ENCODE measurements at regions not wholly inside any gene's neighbourhood (a gene's known extent, or its start where the extent isn't known, plus 50 kb on each side); places are given as distances from the start of the nearest gene placed in this dataset.

DNA sequence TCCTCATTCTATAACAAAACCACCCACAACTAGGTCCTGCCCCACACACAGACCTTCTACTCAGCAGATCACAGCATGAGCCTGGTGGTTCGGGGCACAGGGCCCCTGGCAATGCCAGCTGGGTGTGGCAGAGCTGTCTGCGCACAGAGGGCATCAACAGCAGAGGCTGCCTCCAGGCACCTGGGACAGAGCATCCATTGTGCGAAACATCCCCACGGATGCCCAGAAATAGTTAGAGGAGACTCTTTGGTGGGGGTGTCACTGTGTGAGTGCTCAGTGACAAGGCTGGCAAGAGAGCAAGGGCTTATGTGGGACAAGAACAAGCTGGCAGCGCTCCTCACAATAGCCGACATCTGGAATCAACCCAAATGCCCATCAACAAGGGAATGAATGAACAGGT, 487.4 kb upstream of the PROK2 start:
- no peak for DNase-seq
- no peak overlapping the region for H3K9ac ChIP-seq (ENCODE audit: extremely low read depth, low read length, poor library complexity, severe bottlenecking)
- Mint-ChIP-seq H3K27ac (no peak overlapping the region), H3K9me3 (no peaks in the 10 kb centered on the region), H3K36me3 (ENCODE audit: low read depth) (no peaks in the 10 kb centered on the region), H3K4me3 (no peak overlapping the region), H3K4me1 (peaks cover 14% of the 10 kb centered on the region), H3K27me3 (ENCODE audit: insufficient read depth) (peaks cover 14% of the 10 kb centered on the region)
- no peaks in the 10 kb centered on the region for H3K27me3 ChIP-seq (ENCODE audit: control insufficient read depth, insufficient read depth, low read length, poor library complexity, severe bottlenecking)
- TF ChIP-seq, protein P1, sequence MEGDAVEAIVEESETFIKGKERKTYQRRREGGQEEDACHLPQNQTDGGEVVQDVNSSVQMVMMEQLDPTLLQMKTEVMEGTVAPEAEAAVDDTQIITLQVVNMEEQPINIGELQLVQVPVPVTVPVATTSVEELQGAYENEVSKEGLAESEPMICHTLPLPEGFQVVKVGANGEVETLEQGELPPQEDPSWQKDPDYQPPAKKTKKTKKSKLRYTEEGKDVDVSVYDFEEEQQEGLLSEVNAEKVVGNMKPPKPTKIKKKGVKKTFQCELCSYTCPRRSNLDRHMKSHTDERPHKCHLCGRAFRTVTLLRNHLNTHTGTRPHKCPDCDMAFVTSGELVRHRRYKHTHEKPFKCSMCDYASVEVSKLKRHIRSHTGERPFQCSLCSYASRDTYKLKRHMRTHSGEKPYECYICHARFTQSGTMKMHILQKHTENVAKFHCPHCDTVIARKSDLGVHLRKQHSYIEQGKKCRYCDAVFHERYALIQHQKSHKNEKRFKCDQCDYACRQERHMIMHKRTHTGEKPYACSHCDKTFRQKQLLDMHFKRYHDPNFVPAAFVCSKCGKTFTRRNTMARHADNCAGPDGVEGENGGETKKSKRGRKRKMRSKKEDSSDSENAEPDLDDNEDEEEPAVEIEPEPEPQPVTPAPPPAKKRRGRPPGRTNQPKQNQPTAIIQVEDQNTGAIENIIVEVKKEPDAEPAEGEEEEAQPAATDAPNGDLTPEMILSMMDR (conservative IDR thresholded peaks at IDR 0.05): no peak
- no peak overlapping the region for H3K27ac ChIP-seq (ENCODE audit: low read depth, low read length)
- H3K9me3 ChIP-seq (ENCODE audit: control insufficient read depth, low read length): no peaks in the 10 kb centered on the region
- WGBS, 2 experiments (ENCODE audit: insufficient coverage in 1 of 2, insufficient read length in 1 of 2): 83 to 90% methylated on average over 2 to 6 of the region's 6 CpGs
- H3K4me3 ChIP-seq (ENCODE audit: low read length): no peak overlapping the region
- no peaks in the 10 kb centered on the region for H3K36me3 ChIP-seq (ENCODE audit: control insufficient read depth, insufficient read depth, low read length)
- peaks cover 8% of the 10 kb centered on the region for H3K4me1 ChIP-seq (ENCODE audit: control insufficient read depth, insufficient read depth, low read length)

- Histone ChIP-seq H3K9me3 (ENCODE audit: control insufficient read depth, low read length) (no peaks in the 10 kb centered on the region), H3K36me3 (ENCODE audit: control insufficient read depth, insufficient read depth, low read length) (no peaks in the 10 kb centered on the region), H3K27ac (ENCODE audit: low read depth, low read length) (no peak overlapping the region), H3K27me3 (ENCODE audit: control insufficient read depth, insufficient read depth, low read length, poor library complexity, severe bottlenecking) (peaks cover 2% of the 10 kb centered on the region), H3K9ac (ENCODE audit: extremely low read depth, low read length, poor library complexity, severe bottlenecking) (no peak overlapping the region), H3K4me3 (ENCODE audit: low read length) (no peak overlapping the region), H3K4me1 (ENCODE audit: control insufficient read depth, insufficient read depth, low read length) (peaks cover 8% of the 10 kb centered on the region)
- Mint-ChIP-seq H3K4me3 (no peak overlapping the region), H3K27ac (no peak overlapping the region), H3K36me3 (ENCODE audit: low read depth) (no peaks in the 10 kb centered on the region), H3K9me3 (no peaks in the 10 kb centered on the region), H3K4me1 (peaks cover 14% of the 10 kb centered on the region), H3K27me3 (ENCODE audit: insufficient read depth) (peaks cover 14% of the 10 kb centered on the region)
- TF ChIP-seq, protein P1 (conservative IDR thresholded peaks at IDR 0.05): no peak
- WGBS, 2 experiments (ENCODE audit: insufficient coverage in 1 of 2, insufficient read length in 1 of 2): 90 to 92% methylated on average over 2 of the region's 2 CpGs
- DNase-seq: no peak
Observed at GRCh38 chr3:72271923-72272322, 487.0 kb upstream of the PROK2 start.

DNA sequence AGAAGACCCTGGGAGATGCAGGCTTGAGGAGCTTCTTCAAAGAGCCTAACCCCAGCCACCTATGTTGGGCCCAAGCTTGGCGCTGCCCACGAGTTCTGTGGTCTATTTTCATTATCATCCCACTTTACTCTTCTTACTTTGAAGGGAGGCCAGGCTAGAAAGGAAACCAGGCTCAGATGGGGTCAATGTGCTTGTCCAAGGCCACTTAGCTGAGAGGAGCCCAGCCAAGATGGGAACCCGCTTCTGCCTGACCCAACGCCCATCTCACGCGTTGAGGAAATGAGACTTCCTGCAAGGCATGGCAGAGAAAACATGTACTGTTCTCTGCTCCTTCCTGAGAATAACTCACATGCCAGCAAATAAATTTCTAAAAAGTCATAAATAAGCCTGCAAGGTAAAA, 486.3 kb upstream of the PROK2 start:
- H3K27ac Mint-ChIP-seq: no peak overlapping the region
- no peak for DNase-seq
- Histone ChIP-seq H3K4me1 (ENCODE audit: control insufficient read depth, insufficient read depth, low read length) (peaks cover 8% of the 10 kb centered on the region), H3K27ac (ENCODE audit: low read depth, low read length) (no peak overlapping the region), H3K9ac (ENCODE audit: extremely low read depth, low read length, poor library complexity, severe bottlenecking) (no peak overlapping the region), H3K27me3 (ENCODE audit: control insufficient read depth, insufficient read depth, low read length, poor library complexity, severe bottlenecking) (peaks cover 10% of the 10 kb centered on the region), H3K9me3 (ENCODE audit: control insufficient read depth, low read length) (no peaks in the 10 kb centered on the region), H3K36me3 (ENCODE audit: control insufficient read depth, insufficient read depth, low read length) (no peaks in the 10 kb centered on the region), H3K4me3 (ENCODE audit: low read length) (no peak overlapping the region)
- no peaks in the 10 kb centered on the region for H3K36me3 Mint-ChIP-seq (ENCODE audit: low read depth)
- no peaks in the 10 kb centered on the region for H3K9me3 Mint-ChIP-seq
- WGBS, 2 experiments (ENCODE audit: insufficient coverage in 1 of 2, insufficient read length in 1 of 2): 60 to 96% methylated on average over 1 to 6 of the region's 6 CpGs
- TF ChIP-seq, protein P1 (conservative IDR thresholded peaks at IDR 0.05): no peak
- no peak overlapping the region for H3K4me3 Mint-ChIP-seq
- H3K4me1 Mint-ChIP-seq: peaks cover 14% of the 10 kb centered on the region
- H3K27me3 Mint-ChIP-seq (ENCODE audit: insufficient read depth): peaks cover 13% of the 10 kb centered on the region
